OCI-LY1 (cell line): ENCODE measurements at regions not wholly inside any gene's neighbourhood (a gene's known extent, or its start where the extent isn't known, plus 50 kb on each side); places are given as distances from the start of the nearest gene placed in this dataset.

Experiments used
- H2AFZ ChIP-seq: fragments of 200-600 bp; sonication (generic), shearing (Covaris generic); 2 replicates; pipeline ENCODE4 v1.6.0; 2014; ENCODE audit warnings: antibody characterized with exemption, mild to moderate bottlenecking, low read length
- H3F3A ChIP-seq: fragments of 200-600 bp; sonication (generic), shearing (Covaris generic); 2 replicates; pipeline ENCODE4 v1.6.0; 2014; ENCODE audit warnings: mild to moderate bottlenecking, antibody characterized with exemption, low read length, moderate library complexity; ENCODE audit not compliant: insufficient read depth
- H3K27ac ChIP-seq: fragments of 200-600 bp; sonication (generic); 2 replicates; pipeline ENCODE4 v1.5.1; 2014; ENCODE audit warnings: low read length, mixed run types, mild to moderate bottlenecking, low read depth; ENCODE audit not compliant: poor library complexity, severe bottlenecking
- H3K27me3 ChIP-seq: fragments of 200-600 bp; sonication (generic); 2 replicates; pipeline ENCODE4 v1.6.0; 2014; ENCODE audit warnings: antibody characterized with exemption, mild to moderate bottlenecking, low read length, moderate library complexity; ENCODE audit not compliant: insufficient read depth
- H3K36me3 ChIP-seq: fragments of 200-600 bp; sonication (generic); 2 replicates; pipeline ENCODE4 v1.6.1; 2014; ENCODE audit warnings: mild to moderate bottlenecking, antibody characterized with exemption, low read length, moderate library complexity, mixed read lengths; ENCODE audit not compliant: insufficient read depth
- H3K4me1 ChIP-seq: fragments of 200-600 bp; sonication (generic); 2 replicates; pipeline ENCODE4 v1.5.1; 2014; ENCODE audit warnings: mild to moderate bottlenecking, low read length, moderate library complexity; ENCODE audit not compliant: insufficient read depth, severe bottlenecking
- H3K4me2 ChIP-seq: fragments of 200-600 bp; sonication (generic), shearing (Covaris generic); 2 replicates; pipeline ENCODE4 v1.6.1; 2014; ENCODE audit warnings: low read length
- H3K4me3 ChIP-seq: fragments of 200-600 bp; sonication (generic); 2 replicates; pipeline ENCODE4 v1.5.1; 2014; ENCODE audit warnings: low read length, low read depth, mild to moderate bottlenecking, mixed read lengths; ENCODE audit not compliant: poor library complexity, severe bottlenecking
- H3K79me2 ChIP-seq: fragments of 200-600 bp; shearing (Covaris generic); 2 replicates; pipeline ENCODE4 v1.6.1; 2016; ENCODE audit warnings: mixed run types, low read length, mixed read lengths; ENCODE audit not compliant: insufficient read depth
- H3K9ac ChIP-seq: fragments of 200-600 bp; sonication (generic), shearing (Covaris generic); 2 replicates; pipeline ENCODE4 v1.6.1; 2014; ENCODE audit warnings: mild to moderate bottlenecking, low read length, mixed read lengths
- H3K9me2 ChIP-seq: fragments of 200-600 bp; sonication (generic), shearing (Covaris generic); 2 replicates; pipeline ENCODE4 v1.6.1; 2014; ENCODE audit warnings: low read depth, mild to moderate bottlenecking, low read length, mixed read lengths
- H3K9me3 ChIP-seq: fragments of 200-600 bp; shearing (Covaris generic); 2 replicates; pipeline ENCODE4 v1.6.1; 2014; ENCODE audit warnings: low read length, mixed read lengths
- H4K20me1 ChIP-seq: fragments of 200-600 bp; sonication (generic), shearing (Covaris generic); 2 replicates; pipeline ENCODE4 v1.6.0; 2016; ENCODE audit warnings: mild to moderate bottlenecking, low read length; ENCODE audit not compliant: insufficient read depth
- EZH2 ChIP-seq: fragments of 200-600 bp; sonication (generic), shearing (Covaris generic); IDR thresholded peaks from 2 replicates; pipeline ENCODE4 v1.8.0; 2017; ENCODE audit warnings: borderline replicate concordance, mixed run types, mild to moderate bottlenecking, antibody characterized with exemption, low read length, moderate library complexity, mixed read lengths
- TF ChIP-seq, protein P1 (sequence below): fragments of 200-600 bp; sonication (generic), shearing (Covaris generic); IDR thresholded peaks from 2 replicates; pipeline ENCODE4 v1.5.1; 2017; ENCODE audit warnings: mild to moderate bottlenecking, antibody characterized with exemption, low read length, moderate library complexity, mixed read lengths

DNA sequence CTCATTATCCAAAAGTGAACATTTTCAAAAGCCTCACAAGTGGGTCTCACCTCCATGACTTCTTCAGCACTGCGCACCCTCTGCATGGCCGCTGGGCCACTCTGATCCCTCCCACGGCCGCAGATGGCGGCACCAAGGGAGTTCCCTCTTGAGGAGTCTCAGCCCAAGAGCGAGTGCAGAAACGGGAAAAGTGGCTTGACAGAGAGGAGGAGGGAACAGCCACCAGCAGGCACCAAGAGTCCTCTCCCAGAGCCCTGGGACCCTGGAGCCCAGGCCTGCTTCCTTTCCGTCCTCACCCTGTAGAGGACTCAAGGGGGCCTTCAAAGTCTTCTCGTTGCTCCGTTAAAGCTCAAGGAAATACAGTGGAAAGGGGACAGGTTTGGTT is 230.2 kb upstream of the DIO3 start:
- Histone ChIP-seq H3K27ac (no peak overlapping the region), H3K9me3 (no peaks in the 10 kb centered on the region), H3K79me2 (no peaks in the 10 kb centered on the region), H4K20me1 (no peaks in the 10 kb centered on the region), H3K4me1 (no peaks in the 10 kb centered on the region), H3K4me2 (no peak overlapping the region), H3K4me3 (no peak overlapping the region), H3K9me2 (no peaks in the 10 kb centered on the region), H3F3A (no peaks in the 10 kb centered on the region), H3K27me3 (0 out of 2 replicates have a peak, but pooled peaks cover 3% of the 10 kb centered on the region), H3K9ac (no peak overlapping the region), H2AFZ (no peak overlapping the region), H3K36me3 (no peaks in the 10 kb centered on the region)
- TF ChIP-seq, protein P1, sequence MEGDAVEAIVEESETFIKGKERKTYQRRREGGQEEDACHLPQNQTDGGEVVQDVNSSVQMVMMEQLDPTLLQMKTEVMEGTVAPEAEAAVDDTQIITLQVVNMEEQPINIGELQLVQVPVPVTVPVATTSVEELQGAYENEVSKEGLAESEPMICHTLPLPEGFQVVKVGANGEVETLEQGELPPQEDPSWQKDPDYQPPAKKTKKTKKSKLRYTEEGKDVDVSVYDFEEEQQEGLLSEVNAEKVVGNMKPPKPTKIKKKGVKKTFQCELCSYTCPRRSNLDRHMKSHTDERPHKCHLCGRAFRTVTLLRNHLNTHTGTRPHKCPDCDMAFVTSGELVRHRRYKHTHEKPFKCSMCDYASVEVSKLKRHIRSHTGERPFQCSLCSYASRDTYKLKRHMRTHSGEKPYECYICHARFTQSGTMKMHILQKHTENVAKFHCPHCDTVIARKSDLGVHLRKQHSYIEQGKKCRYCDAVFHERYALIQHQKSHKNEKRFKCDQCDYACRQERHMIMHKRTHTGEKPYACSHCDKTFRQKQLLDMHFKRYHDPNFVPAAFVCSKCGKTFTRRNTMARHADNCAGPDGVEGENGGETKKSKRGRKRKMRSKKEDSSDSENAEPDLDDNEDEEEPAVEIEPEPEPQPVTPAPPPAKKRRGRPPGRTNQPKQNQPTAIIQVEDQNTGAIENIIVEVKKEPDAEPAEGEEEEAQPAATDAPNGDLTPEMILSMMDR = no peak
- TF ChIP-seq EZH2 = no peak

DNA sequence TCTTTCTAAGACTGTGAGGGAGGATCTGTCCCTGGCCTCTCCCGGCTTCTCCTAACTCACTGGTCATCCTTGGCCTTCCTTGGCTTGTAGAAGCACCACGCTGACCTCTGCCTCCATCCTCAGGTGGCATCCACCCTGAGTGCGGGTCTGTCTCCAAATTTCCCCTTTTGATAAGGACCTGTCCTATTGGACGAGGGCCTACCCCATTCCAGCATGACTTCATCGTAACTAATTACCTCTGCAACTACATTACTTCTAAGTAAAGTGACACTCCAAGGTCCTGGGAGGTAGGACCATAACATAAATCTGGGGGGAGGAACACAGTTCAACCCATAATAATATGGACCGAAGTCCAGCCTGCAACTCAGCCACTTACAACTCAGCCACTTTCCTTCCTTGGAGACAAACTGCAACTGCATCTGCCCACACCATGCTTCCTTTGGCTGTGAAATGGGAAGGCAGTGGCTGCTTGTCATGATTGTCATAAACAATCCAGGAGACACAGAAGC is 229.6 kb upstream of the DIO3 start:
- Histone ChIP-seq H3K36me3 (no peaks in the 10 kb centered on the region), H3K79me2 (no peaks in the 10 kb centered on the region), H3K9me3 (no peaks in the 10 kb centered on the region), H3K4me3 (no peak overlapping the region), H3F3A (no peaks in the 10 kb centered on the region), H3K4me2 (no peak overlapping the region), H3K9me2 (no peaks in the 10 kb centered on the region), H2AFZ (no peak overlapping the region), H3K9ac (no peak overlapping the region), H3K27me3 (0 out of 2 replicates have a peak, but pooled peaks cover 3% of the 10 kb centered on the region), H3K27ac (no peak overlapping the region), H4K20me1 (no peaks in the 10 kb centered on the region), H3K4me1 (no peaks in the 10 kb centered on the region)
- TF ChIP-seq, protein P1 = no peak
- TF ChIP-seq EZH2 = no peak

DNA sequence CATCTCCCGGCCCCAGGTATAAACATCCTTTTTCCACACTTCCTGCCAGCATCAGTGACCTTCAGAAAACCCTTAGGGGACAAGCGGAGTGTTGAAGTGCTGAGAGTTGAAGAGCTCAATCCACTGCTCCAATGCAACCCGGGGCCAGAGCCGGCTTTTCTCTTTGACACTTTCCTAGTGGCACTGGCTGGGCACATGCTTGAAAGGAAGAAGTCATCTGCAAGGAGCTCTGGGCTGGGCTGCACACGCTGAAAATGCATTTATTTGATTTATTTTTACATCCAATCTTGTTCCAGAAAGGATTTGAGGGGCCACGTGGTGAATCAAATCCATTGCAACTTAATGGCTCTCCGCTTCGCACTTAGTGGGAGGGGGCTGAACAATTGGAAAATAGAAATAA is 229.0 kb upstream of the DIO3 start:
- TF ChIP-seq EZH2 = no peak
- TF ChIP-seq, protein P1 = no peak
- no peaks in the 10 kb centered on the region for H3F3A ChIP-seq

More for the DNA sequence above, 229.0 kb upstream of the DIO3 start:
- Histone ChIP-seq H3K4me3 (no peak overlapping the region), H2AFZ (no peak overlapping the region), H3K9me3 (no peaks in the 10 kb centered on the region), H3K9ac (no peak overlapping the region), H3K4me1 (no peaks in the 10 kb centered on the region), H3K27me3 (0 out of 2 replicates have a peak, but pooled peaks cover 3% of the 10 kb centered on the region), H3K27ac (no peak overlapping the region), H3K79me2 (no peaks in the 10 kb centered on the region), H4K20me1 (no peaks in the 10 kb centered on the region), H3K9me2 (no peaks in the 10 kb centered on the region), H3K4me2 (no peak overlapping the region), H3K36me3 (no peaks in the 10 kb centered on the region)
